ENCODE measurements at regions not wholly inside any gene's neighbourhood (a gene's known extent, or its start where the extent isn't known, plus 50 kb on each side); places are given as distances from the start of the nearest gene placed in this dataset.

DNA sequence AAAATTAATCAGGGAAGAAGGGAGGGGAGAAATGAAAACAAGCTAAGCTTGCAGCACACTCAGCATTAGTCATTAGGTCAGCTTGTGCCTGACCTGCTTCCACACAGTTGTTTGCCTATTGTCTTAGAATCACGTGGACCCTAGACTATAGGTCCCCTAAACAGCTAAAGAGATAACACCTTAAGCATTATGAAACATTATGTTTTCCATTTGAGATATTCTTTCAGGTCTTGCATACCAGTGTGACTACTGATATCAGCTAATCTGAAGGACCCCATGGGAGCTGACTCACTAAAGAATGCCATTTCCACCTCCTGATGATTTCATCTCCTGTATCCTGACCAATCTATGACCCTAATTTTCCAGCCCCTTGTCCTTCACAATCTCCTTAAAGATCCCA lies 154.1 kb upstream of the FUT8 start (continued):
- TF ChIP-seq KDM5A (IDR thresholded peaks at IDR 0.05; ENCODE audit: borderline replicate concordance, low read length), result no peak
- no peak for TF ChIP-seq ZNF713 (CRISPR knock-in tag; IDR thresholded peaks at IDR 0.05)
- TF ChIP-seq NFKBIZ (CRISPR knock-in tag; IDR thresholded peaks at IDR 0.05), result no peak
- peak; percentile 69 to 73 for TF ChIP-seq NR2F1 (CRISPR knock-in tag; IDR thresholded peaks at IDR 0.05)
- no peak for TF ChIP-seq ZFP1 (CRISPR knock-in tag; IDR thresholded peaks at IDR 0.05)
- no peak for TF ChIP-seq ZNF768 (CRISPR knock-in tag; IDR thresholded peaks at IDR 0.05)
- TF ChIP-seq USF2 (IDR thresholded peaks at IDR 0.05; ENCODE audit: low read depth, low read length), result peak; percentile 51; the same call in 1 of the 2 replicates
- TF ChIP-seq USF2 (CRISPR knock-in tag; IDR thresholded peaks at IDR 0.05; ENCODE audit: borderline replicate concordance), result peak; percentile 49; the same call in 1 of the 2 replicates
- TF ChIP-seq ZSCAN12 (CRISPR knock-in tag; IDR thresholded peaks at IDR 0.05), result no peak
- peak; percentile 70 for TF ChIP-seq NR2F6 (IDR thresholded peaks at IDR 0.05)
- TF ChIP-seq NR2F6 (CRISPR knock-in tag; IDR thresholded peaks at IDR 0.05), result peak; percentile 60; the same call in 1 of the 2 replicates
- TF ChIP-seq GATAD2A (CRISPR knock-in tag; IDR thresholded peaks at IDR 0.05), result peak; percentile 83
- 0 out of 2 replicates have a peak, but pooled peaks have one; percentile 1 for TF ChIP-seq CEBPB (IDR thresholded peaks at IDR 0.05; ENCODE audit: borderline replicate concordance, low read depth, low read length)
- no peak for TF ChIP-seq ELF4 (CRISPR knock-in tag; IDR thresholded peaks at IDR 0.05; ENCODE audit: borderline replicate concordance)
- no peak for TF ChIP-seq SP140L (CRISPR knock-in tag; IDR thresholded peaks at IDR 0.05; ENCODE audit: borderline replicate concordance)
- peak; percentile 86 for TF ChIP-seq BHLHE40 (IDR thresholded peaks at IDR 0.05; ENCODE audit: low read length)
- TF ChIP-seq SAP130 (CRISPR knock-in tag; IDR thresholded peaks at IDR 0.05; ENCODE audit: low read depth), result peak; percentile 31; the same call in 1 of the 2 replicates
- TF ChIP-seq, protein P1, sequence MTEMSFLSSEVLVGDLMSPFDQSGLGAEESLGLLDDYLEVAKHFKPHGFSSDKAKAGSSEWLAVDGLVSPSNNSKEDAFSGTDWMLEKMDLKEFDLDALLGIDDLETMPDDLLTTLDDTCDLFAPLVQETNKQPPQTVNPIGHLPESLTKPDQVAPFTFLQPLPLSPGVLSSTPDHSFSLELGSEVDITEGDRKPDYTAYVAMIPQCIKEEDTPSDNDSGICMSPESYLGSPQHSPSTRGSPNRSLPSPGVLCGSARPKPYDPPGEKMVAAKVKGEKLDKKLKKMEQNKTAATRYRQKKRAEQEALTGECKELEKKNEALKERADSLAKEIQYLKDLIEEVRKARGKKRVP (CRISPR knock-in tag; IDR thresholded peaks at IDR 0.05), result peak in 1 of 2 experiments; percentile 75; a peak in 1 of 4 replicates
- no peak for TF ChIP-seq ISL2 (CRISPR knock-in tag; IDR thresholded peaks at IDR 0.05)
- TF ChIP-seq SOX6 (IDR thresholded peaks at IDR 0.05), result no peak
- peak; percentile 92 for TF ChIP-seq SOX6 (CRISPR knock-in tag; IDR thresholded peaks at IDR 0.05)
- peak; percentile 96 for TF ChIP-seq SOX5 (CRISPR knock-in tag; IDR thresholded peaks at IDR 0.05; ENCODE audit: borderline replicate concordance)
- TF ChIP-seq, protein P2, sequence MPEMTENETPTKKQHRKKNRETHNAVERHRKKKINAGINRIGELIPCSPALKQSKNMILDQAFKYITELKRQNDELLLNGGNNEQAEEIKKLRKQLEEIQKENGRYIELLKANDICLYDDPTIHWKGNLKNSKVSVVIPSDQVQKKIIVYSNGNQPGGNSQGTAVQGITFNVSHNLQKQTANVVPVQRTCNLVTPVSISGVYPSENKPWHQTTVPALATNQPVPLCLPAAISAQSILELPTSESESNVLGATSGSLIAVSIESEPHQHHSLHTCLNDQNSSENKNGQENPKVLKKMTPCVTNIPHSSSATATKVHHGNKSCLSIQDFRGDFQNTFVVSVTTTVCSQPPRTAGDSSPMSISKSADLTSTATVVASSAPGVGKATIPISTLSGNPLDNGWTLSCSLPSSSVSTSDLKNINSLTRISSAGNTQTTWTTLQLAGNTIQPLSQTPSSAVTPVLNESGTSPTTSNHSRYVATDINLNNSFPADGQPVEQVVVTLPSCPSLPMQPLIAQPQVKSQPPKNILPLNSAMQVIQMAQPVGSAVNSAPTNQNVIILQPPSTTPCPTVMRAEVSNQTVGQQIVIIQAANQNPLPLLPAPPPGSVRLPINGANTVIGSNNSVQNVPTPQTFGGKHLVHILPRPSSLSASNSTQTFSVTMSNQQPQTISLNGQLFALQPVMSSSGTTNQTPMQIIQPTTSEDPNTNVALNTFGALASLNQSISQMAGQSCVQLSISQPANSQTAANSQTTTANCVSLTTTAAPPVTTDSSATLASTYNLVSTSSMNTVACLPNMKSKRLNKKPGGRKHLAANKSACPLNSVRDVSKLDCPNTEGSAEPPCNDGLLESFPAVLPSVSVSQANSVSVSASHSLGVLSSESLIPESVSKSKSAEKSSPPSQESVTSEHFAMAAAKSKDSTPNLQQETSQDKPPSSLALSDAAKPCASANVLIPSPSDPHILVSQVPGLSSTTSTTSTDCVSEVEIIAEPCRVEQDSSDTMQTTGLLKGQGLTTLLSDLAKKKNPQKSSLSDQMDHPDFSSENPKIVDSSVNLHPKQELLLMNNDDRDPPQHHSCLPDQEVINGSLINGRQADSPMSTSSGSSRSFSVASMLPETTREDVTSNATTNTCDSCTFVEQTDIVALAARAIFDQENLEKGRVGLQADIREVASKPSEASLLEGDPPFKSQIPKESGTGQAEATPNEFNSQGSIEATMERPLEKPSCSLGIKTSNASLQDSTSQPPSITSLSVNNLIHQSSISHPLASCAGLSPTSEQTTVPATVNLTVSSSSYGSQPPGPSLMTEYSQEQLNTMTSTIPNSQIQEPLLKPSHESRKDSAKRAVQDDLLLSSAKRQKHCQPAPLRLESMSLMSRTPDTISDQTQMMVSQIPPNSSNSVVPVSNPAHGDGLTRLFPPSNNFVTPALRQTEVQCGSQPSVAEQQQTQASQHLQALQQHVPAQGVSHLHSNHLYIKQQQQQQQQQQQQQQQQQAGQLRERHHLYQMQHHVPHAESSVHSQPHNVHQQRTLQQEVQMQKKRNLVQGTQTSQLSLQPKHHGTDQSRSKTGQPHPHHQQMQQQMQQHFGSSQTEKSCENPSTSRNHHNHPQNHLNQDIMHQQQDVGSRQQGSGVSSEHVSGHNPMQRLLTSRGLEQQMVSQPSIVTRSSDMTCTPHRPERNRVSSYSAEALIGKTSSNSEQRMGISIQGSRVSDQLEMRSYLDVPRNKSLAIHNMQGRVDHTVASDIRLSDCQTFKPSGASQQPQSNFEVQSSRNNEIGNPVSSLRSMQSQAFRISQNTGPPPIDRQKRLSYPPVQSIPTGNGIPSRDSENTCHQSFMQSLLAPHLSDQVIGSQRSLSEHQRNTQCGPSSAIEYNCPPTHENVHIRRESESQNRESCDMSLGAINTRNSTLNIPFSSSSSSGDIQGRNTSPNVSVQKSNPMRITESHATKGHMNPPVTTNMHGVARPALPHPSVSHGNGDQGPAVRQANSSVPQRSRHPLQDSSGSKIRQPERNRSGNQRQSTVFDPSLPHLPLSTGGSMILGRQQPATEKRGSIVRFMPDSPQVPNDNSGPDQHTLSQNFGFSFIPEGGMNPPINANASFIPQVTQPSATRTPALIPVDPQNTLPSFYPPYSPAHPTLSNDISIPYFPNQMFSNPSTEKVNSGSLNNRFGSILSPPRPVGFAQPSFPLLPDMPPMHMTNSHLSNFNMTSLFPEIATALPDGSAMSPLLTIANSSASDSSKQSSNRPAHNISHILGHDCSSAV (CRISPR knock-in tag; IDR thresholded peaks at IDR 0.05; ENCODE audit: borderline replicate concordance), result no peak
